Aorta (tissue), 5 donors: ENCODE measurements at regions not wholly inside any gene's neighbourhood (a gene's known extent, or its start where the extent isn't known, plus 50 kb on each side); places are given as distances from the start of the nearest gene placed in this dataset.

Source experiments
- ATAC-seq: fragments of 200-7000 bp; cut with Tn5 transposase; one replicate; pipeline ENCODE4 v1.9.1; 2022; ENCODE audit warnings: moderate library complexity; ENCODE audit not compliant: low FRiP score
- DNase-seq, 2 donors: peaks; one replicate each; pipeline ENCODE4 v3.0.0-alpha.2; 2020
- H3K27ac ChIP-seq, 2 donors: one replicate each; pipeline ENCODE4 v1.5.1; 2013; ENCODE audit warnings: low read length in 2 of 2, mild to moderate bottlenecking in 2 of 2, moderate library complexity in 2 of 2, control low read depth in 1 of 2, inconsistent platforms in 1 of 2, low read depth in 1 of 2
- H3K27me3 ChIP-seq, 2 donors: one replicate each; pipeline ENCODE4 v1.6.1; 2013; ENCODE audit warnings: control low read depth in 1 of 2, low read length in 1 of 2, mild to moderate bottlenecking in 1 of 2, moderate library complexity in 1 of 2; ENCODE audit not compliant: insufficient read depth in 2 of 2, control insufficient read depth in 1 of 2
- H3K36me3 ChIP-seq, 2 donors: one replicate each; pipeline ENCODE4 v1.6.1; 2013; ENCODE audit warnings: control low read depth in 1 of 2, low read length in 1 of 2, mild to moderate bottlenecking in 1 of 2; ENCODE audit not compliant: insufficient read depth in 2 of 2, control insufficient read depth in 1 of 2
- H3K4me1 ChIP-seq, 2 donors: one replicate each; pipeline ENCODE4 v1.6.1; 2013; ENCODE audit warnings: low read length in 2 of 2, control low read depth in 1 of 2, mild to moderate bottlenecking in 1 of 2, moderate library complexity in 1 of 2; ENCODE audit not compliant: insufficient read depth in 2 of 2, control insufficient read depth in 1 of 2
- H3K4me3 ChIP-seq, 2 donors: one replicate each; pipeline ENCODE4 v1.5.1; 2013; ENCODE audit warnings: low read length in 2 of 2, control low read depth in 1 of 2, mild to moderate bottlenecking in 1 of 2
- H3K9me3 ChIP-seq: one replicate; pipeline ENCODE4 v1.6.1; 2013; ENCODE audit warnings: mild to moderate bottlenecking, low read length; ENCODE audit not compliant: control insufficient read depth
- WGBS, 2 donors: extraction: QIAGEN DNeasy Blood & Tissue Kit; methylation state at CpG; one replicate each; pipeline ENCODE4 v1.1.7; 2013; 5-methylcytosine and 5-hydroxymethylcytosine counted together
- intact Hi-C, 2 donors: fragments of 100-400 bp; cut with DNase I; formaldehyde crosslinking; loops; one replicate each; pipeline versions ENCODE4 v1.14.2 to v1.15.0; 2022
- donor health status: healthy with polysubstance abuse.
- donor health status: Bipolar disorder and iron deficiency.
- donor health status: DM: no; HTN: no; CAD: no.
- donor health status: DM: no; HTN: no; CAD: no.
- donor health status: DM: yes; HTN: yes; CAD: no.

DNA sequence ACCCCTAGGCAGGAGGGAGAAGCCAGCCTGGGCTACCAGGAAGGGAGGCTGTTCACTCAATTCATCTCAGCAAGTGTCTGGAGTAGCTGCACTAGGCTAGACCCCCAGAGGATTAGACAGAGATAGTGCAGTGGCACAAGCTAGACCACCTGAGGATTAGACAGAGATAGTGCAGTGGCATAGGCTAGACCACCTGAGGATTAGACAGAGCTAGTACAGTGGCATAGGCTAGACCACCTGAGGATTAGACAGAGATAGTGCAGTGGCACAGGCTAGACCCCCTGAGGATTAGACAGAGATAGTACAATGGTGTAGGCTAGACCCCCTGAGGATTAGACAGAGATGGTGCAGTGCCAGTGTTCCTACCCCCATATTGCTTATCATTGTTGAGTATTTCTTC is 74.1 kb upstream of the SDK2 start:
- no peak overlapping the region for H3K27ac ChIP-seq
- H3K4me1 ChIP-seq: no peaks in the 10 kb centered on the region
- no peak overlapping the region for H3K4me3 ChIP-seq
- no peaks in the 10 kb centered on the region for H3K27me3 ChIP-seq
- no peaks in the 10 kb centered on the region for H3K9me3 ChIP-seq
- no peak for ATAC-seq
- intact Hi-C loops: no loop called here
- peak in 1 of 2 donors; percentile 28 for DNase-seq
- no peaks in the 10 kb centered on the region for H3K36me3 ChIP-seq

DNA sequence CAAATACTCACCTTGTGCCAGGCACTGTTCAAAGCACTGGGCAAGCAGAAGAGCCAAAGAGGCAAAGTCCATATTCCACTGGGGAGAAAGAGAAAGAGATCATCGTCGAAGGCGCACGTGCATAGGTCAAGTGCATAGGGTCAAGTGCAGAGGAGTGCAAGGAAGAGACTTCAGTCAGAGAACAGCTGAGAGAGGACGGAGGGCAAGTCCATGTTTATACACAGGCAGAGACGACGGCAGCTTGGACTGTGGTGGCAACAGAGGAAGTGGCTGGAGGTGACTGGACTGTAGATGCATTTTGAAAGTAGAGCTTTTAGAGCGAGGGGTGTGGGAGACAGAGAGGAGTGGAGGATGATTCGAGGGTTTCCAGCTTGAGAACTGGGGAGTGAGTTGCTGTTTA is 74.7 kb upstream of the SDK2 start:
- H3K27me3 ChIP-seq: no peaks in the 10 kb centered on the region
- no peaks in the 10 kb centered on the region for H3K36me3 ChIP-seq
- H3K4me3 ChIP-seq: no peak overlapping the region
- H3K9me3 ChIP-seq: no peaks in the 10 kb centered on the region
- WGBS, 2 donors: 57 to 76% methylated on average over 9 of the region's 9 CpGs
- no peak overlapping the region for H3K27ac ChIP-seq
- ATAC-seq: no peak
- DNase-seq: peak in 1 of 2 donors; percentile 23
- no peaks in the 10 kb centered on the region for H3K4me1 ChIP-seq
- intact Hi-C loops: no loop called here

DNA sequence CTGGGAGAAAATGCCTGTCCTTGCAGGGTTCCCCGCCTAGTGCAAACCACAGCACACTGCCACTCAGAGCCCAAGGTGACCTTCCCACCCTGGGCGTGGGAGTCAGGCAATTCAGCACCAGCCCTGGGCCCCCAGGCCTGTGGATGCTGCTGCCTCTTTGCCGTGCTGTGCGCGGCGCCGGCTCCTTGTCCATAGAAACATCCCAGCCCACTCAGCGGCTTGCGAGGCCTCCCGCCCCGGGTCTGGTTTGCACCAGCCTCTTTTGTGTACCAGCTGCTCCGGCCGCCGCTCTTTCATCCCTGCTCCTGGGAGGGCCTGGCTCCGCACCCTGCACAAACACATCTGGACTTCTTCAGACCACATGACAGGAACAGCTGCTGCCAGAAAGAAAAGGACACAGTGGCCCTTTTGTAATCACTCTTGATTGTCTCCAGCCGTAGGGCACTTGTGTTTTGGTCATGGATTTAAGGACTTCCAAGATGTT is 75.4 kb upstream of the SDK2 start:
- H3K4me3 ChIP-seq: no peak overlapping the region
- H3K27ac ChIP-seq: no peak overlapping the region
- 23 to 37% methylated on average over 16 of the region's 16 CpGs for WGBS, 2 donors
- ATAC-seq: no peak
- peak in 1 of 2 donors; percentile 75 for DNase-seq
- no peaks in the 10 kb centered on the region for H3K9me3 ChIP-seq
- H3K36me3 ChIP-seq: no peaks in the 10 kb centered on the region
- H3K27me3 ChIP-seq: no peaks in the 10 kb centered on the region
- intact Hi-C loops: no loop called here
- H3K4me1 ChIP-seq: no peaks in the 10 kb centered on the region

DNA sequence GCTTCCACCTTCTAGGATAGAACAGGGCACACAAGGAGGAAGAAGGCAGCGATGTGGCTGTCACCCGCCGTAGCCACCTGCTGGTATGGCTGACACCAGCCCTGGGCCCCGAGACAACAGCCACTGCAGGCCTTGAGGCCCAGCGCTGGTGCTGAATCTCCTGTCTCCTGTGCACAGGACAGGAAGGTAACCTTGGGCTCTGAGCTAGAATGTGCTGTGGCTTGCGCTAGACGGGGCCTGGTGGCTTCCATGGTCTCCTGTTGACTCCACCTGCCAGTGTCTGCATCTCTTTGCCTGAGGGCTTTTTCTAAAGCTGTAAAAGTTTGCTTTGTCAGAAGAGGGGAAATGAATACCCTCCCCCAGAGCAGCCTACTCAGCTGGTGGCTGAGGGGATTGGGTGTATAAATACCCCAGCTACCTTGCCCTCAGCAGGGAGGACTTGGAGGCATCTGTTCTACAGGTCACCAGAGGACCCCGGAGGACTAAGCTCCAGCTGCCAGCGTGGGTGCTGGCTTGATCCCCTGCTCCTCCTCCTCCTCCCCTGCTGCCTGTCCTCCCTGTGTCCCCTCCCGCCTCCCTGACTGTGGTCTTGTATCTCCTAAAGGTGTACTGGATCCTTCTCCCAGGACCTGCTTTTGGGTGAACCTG is 76.1 kb upstream of the SDK2 start:
- WGBS, 2 donors: 96% methylated on average over 10 of the region's 10 CpGs

DNA sequence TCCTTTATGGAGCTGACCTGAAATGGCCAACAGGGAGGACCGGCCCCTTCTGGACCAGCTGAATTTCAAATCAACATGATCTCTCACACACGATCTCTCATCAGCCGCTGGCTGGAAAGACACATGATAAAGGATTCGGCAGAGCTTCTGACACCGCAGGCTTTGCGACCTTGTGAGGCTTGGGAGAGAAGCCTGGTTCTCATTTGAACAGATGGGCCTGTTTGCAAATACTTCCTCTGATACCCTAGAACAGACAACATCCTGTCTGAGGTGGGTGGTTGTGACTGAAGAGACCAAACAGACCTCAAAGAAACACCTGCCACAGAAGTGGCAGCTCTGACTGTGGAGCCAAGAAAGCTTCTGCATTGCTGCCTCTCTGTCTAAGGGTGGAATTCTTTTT is 77.9 kb upstream of the SDK2 start:
- Histone ChIP-seq H3K9me3 (no peaks in the 10 kb centered on the region), H3K27me3 (no peaks in the 10 kb centered on the region), H3K4me3 (no peak overlapping the region), H3K4me1 (no peaks in the 10 kb centered on the region), H3K27ac (no peak overlapping the region), H3K36me3 (no peaks in the 10 kb centered on the region)
- DNase-seq (peak in 1 of 2 donors; percentile 27), ATAC-seq (no peak)
- 87 to 89% methylated on average over 6 of the region's 6 CpGs for WGBS, 2 donors
- intact Hi-C loops: no loop called here

More for the DNA sequence above, 76.1 kb upstream of the SDK2 start:
- DNase-seq: peak in 1 of 2 donors; percentile 45
- ATAC-seq: no peak
- H3K9me3 ChIP-seq: no peaks in the 10 kb centered on the region
- no peaks in the 10 kb centered on the region for H3K36me3 ChIP-seq
- no peaks in the 10 kb centered on the region for H3K4me1 ChIP-seq
- no peak overlapping the region for H3K27ac ChIP-seq
- intact Hi-C loops: no loop called here
- no peak overlapping the region for H3K4me3 ChIP-seq
- no peaks in the 10 kb centered on the region for H3K27me3 ChIP-seq

DNA sequence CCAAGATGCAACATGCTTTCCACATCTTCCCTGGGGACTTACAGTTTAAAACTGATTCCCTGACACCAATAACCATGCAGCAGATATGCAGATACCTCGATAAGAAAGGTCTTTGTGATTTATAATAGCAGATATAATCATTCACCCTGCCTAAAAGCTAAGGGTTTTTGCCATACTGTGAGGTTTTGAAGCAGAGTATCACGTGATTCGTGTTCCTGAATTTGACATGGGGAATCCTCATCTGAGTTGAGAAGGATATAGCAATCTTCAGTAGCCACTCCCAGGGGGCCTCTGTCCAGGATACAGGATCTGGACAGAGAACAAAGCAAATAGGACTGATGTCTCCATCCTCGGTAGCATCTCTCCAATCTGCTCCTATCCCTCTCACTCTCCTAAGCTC is 79.1 kb upstream of the SDK2 start:
- no peak overlapping the region for H3K4me3 ChIP-seq
- intact Hi-C loops: no loop called here
- no peaks in the 10 kb centered on the region for H3K27me3 ChIP-seq
- H3K9me3 ChIP-seq: no peaks in the 10 kb centered on the region
- 81 to 84% methylated on average over 4 of the region's 4 CpGs for WGBS, 2 donors
- no peak for DNase-seq
- H3K36me3 ChIP-seq: no peaks in the 10 kb centered on the region
- no peaks in the 10 kb centered on the region for H3K4me1 ChIP-seq
- no peak overlapping the region for H3K27ac ChIP-seq
- ATAC-seq: no peak

DNA sequence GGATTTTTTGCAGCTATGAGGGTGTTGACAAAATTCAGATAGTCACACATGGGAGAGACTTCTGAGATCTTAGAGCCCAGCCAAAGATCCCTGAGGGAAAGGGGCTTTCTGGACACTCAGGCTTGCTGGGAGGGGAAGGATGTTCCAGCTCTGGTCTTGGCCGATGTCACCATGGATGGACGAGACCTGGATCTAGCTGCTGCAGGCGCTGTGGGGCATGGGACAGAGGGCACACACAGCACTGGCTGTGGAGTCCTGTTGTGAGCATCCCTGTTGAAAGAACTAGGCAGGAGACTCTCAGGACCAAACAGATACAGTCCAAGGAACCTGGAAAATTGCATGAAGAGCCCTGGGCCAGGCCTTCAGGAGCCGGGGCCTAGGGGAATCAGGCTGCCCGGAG is 80.1 kb upstream of the SDK2 start:
- no peaks in the 10 kb centered on the region for H3K9me3 ChIP-seq
- no peaks in the 10 kb centered on the region for H3K36me3 ChIP-seq
- H3K4me1 ChIP-seq: no peaks in the 10 kb centered on the region
- WGBS, 2 donors: 91 to 93% methylated on average over 5 of the region's 5 CpGs
- ATAC-seq: no peak
- peak in 1 of 2 donors; percentile 70 for DNase-seq
- intact Hi-C loops: no loop called here
- H3K4me3 ChIP-seq: no peak overlapping the region
- H3K27me3 ChIP-seq: no peaks in the 10 kb centered on the region
- H3K27ac ChIP-seq: no peak overlapping the region

DNA sequence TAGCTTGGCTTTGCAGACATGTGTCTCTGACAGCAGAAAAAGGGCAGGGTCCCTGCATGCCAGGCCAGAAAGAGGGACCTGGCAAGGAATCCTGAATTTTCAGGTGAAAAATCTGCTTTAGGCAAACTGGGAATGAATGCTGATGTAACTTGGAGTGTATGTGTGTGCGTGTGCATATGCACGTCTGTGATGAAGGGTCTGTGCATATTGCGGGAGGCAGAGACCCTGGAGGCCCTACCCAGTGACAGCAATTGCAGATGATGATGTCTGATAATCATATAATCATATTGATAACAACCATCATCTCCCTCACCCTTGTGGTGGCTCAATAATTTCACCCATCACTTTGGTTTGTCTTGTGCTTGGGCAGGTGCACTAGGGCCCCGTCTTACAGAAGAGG is 80.7 kb upstream of the SDK2 start:
- no peak overlapping the region for H3K4me3 ChIP-seq
- H3K27ac ChIP-seq: no peak overlapping the region
- WGBS, 2 donors: 92 to 98% methylated on average over 4 of the region's 4 CpGs
- ATAC-seq (no peak), DNase-seq (peak in 1 of 2 donors; percentile 19)
- H3K9me3 ChIP-seq: no peaks in the 10 kb centered on the region
- H3K4me1 ChIP-seq: no peaks in the 10 kb centered on the region
- no peaks in the 10 kb centered on the region for H3K36me3 ChIP-seq
- intact Hi-C loops: no loop called here
- H3K27me3 ChIP-seq: no peaks in the 10 kb centered on the region

DNA sequence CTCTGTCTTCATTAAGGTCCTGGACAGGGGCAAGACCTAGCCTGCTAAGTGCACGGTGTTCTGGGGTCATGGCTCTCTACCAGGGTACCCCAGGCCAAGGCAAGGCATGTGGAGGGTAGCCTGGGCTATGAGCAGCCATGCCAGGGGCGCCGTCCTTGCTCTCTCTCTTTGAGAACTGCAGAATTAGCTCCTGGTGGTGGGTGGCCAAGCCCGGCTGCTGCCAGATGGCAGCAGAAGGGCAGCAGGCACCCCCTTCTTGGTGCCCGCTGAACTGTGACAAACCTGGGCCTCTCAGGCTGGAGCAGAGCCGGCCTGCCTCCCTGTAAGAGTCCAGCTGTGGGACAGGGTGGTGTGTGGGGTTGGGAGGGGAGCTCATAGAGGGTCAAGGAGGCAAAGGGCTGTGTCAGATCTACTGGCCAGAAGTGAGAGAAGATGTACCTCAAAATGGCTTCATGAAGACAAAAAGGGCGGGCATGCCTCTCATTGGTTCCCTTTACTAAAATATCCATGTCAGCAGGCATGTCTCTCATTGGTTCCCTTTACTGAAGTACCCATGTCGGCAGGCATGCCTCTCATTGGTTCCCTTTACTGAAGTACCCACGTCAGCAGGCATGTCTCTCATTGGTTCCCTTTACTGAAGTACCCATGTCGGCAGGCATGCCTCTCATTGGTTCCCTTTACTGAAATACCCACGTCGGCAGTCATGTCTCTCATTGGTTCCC is 81.7 kb upstream of the SDK2 start:
- no peak for ATAC-seq

More for the DNA sequence above, 81.7 kb upstream of the SDK2 start:
- intact Hi-C loops: no loop called here
- DNase-seq: peak; percentile 29 to 53
- no peak overlapping the region for H3K27ac ChIP-seq
- no peaks in the 10 kb centered on the region for H3K4me1 ChIP-seq
- no peak overlapping the region for H3K4me3 ChIP-seq
- no peaks in the 10 kb centered on the region for H3K36me3 ChIP-seq
- H3K9me3 ChIP-seq: peaks cover 4% of the 10 kb centered on the region
- H3K27me3 ChIP-seq: no peaks in the 10 kb centered on the region
- 89 to 94% methylated on average over 12 of the region's 12 CpGs for WGBS, 2 donors
